H1 (cell line): ENCODE measurements at regions not wholly inside any gene's neighbourhood (a gene's known extent, or its start where the extent isn't known, plus 50 kb on each side); places are given as distances from the start of the nearest gene placed in this dataset.

Experiments used
- SIX5 ChIP-seq: IDR thresholded peaks from 2 replicates; pipeline ENCODE4 v1.6.1; 2011; ENCODE audit warnings: mild to moderate bottlenecking, low read depth, low read length
- TF ChIP-seq, protein P1 (sequence below): IDR thresholded peaks from 2 replicates; pipeline ENCODE4 v1.6.1; 2011; ENCODE audit warnings: low read length, improper control_type of control experiment

DNA sequence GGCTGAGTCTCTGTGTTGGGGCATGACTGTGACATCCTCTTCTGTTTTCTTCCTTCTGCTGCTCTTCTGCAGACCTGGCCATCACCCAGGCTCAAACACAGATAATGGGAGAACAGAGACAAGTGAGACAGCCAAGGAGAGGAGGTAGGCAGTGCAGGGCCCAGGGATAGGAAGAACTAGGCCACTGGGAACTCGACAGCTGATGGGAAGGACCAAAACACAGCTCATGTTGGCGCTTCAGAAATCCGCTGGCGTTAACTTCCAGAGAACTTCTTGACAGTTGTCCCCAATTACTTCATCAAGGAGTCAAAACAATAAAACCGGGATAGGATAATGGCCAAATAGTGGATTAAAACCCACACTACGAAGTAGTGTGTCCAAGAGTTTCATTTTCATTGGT is 97.0 kb upstream of the PALS2 start (continued):
- TF ChIP-seq SIX5: no peak
- TF ChIP-seq, protein P1, sequence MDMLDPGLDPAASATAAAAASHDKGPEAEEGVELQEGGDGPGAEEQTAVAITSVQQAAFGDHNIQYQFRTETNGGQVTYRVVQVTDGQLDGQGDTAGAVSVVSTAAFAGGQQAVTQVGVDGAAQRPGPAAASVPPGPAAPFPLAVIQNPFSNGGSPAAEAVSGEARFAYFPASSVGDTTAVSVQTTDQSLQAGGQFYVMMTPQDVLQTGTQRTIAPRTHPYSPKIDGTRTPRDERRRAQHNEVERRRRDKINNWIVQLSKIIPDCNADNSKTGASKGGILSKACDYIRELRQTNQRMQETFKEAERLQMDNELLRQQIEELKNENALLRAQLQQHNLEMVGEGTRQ: no peak
